Mesenchymal stem cell (in vitro differentiated cells and primary cell): ENCODE measurements at regions not wholly inside any gene's neighbourhood (a gene's known extent, or its start where the extent isn't known, plus 50 kb on each side); places are given as distances from the start of the nearest gene placed in this dataset.
A peak's percentile ranks its signal among the peaks of the same experiment; 100 is the strongest.

ENCODE experiments used
- DNase-seq: peaks from one replicate; pipeline ENCODE4 v3.0.0-alpha.2; 2013
- H2AFZ ChIP-seq: one replicate; pipeline ENCODE4 v1.6.1; 2013; ENCODE audit warnings: low read depth, mild to moderate bottlenecking, control low read depth, inconsistent platforms, low read length, moderate library complexity
- H2AK5ac ChIP-seq: 2 replicates; pipeline ENCODE4 v1.6.1; 2013; ENCODE audit warnings: low read length, moderate library complexity, mild to moderate bottlenecking, inconsistent platforms; ENCODE audit not compliant: severe bottlenecking
- H2BK120ac ChIP-seq: one replicate; pipeline ENCODE4 v1.6.1; 2013; ENCODE audit warnings: low read depth, mild to moderate bottlenecking, inconsistent platforms, low read length, moderate library complexity
- H2BK12ac ChIP-seq, 2 experiments: one replicate each; pipeline ENCODE4 v1.6.1; 2013; ENCODE audit warnings: inconsistent platforms in 2 of 2, low read length in 2 of 2, mild to moderate bottlenecking in 2 of 2, moderate library complexity in 2 of 2, control low read depth in 1 of 2
- H2BK15ac ChIP-seq: one replicate; pipeline ENCODE4 v1.6.1; 2013; ENCODE audit warnings: mild to moderate bottlenecking, low read depth, inconsistent platforms; ENCODE audit not compliant: poor library complexity, severe bottlenecking
- H2BK5ac ChIP-seq: 2 replicates; pipeline ENCODE4 v1.6.1; 2013; ENCODE audit warnings: low read depth, mild to moderate bottlenecking, low read length, control low read depth, inconsistent platforms; ENCODE audit not compliant: poor library complexity, severe bottlenecking
- H3K14ac ChIP-seq, 2 experiments: one replicate each; pipeline ENCODE4 v1.6.1; 2013; ENCODE audit warnings: inconsistent platforms in 2 of 2, low read length in 2 of 2, control low read depth in 1 of 2, mild to moderate bottlenecking in 1 of 2, moderate library complexity in 1 of 2
- H3K18ac ChIP-seq, 2 experiments: one replicate each; pipeline ENCODE4 v1.6.1; 2013; ENCODE audit warnings: inconsistent platforms in 2 of 2, low read length in 2 of 2, control low read depth in 1 of 2, low read depth in 1 of 2, mild to moderate bottlenecking in 1 of 2
- H3K23ac ChIP-seq, 2 experiments: one replicate each; pipeline ENCODE4 v1.6.1; 2013; ENCODE audit warnings: inconsistent platforms in 2 of 2, low read length in 2 of 2, mild to moderate bottlenecking in 2 of 2, moderate library complexity in 2 of 2, control low read depth in 1 of 2
- H3K27ac ChIP-seq: 2 replicates; pipeline ENCODE4 v1.5.1; 2013; ENCODE audit warnings: mild to moderate bottlenecking, moderate library complexity, low read length, control low read depth, inconsistent platforms; ENCODE audit not compliant: poor library complexity, severe bottlenecking
- H3K27me3 ChIP-seq, 2 experiments: 2 replicates each; pipeline versions ENCODE4 v1.6.1 to v1.7.0; 2013; ENCODE audit warnings: low read length in 2 of 2, mild to moderate bottlenecking in 2 of 2, moderate library complexity in 2 of 2, control low read depth in 1 of 2, inconsistent platforms in 1 of 2; ENCODE audit not compliant: control insufficient read depth in 1 of 2, insufficient read depth in 1 of 2
- H3K36me3 ChIP-seq, 2 experiments: 2 replicates each; pipeline versions ENCODE4 v1.6.1 to v1.7.0; 2013; ENCODE audit warnings: low read length in 2 of 2, control low read depth in 1 of 2, inconsistent platforms in 1 of 2, low read depth in 1 of 2, mild to moderate bottlenecking in 1 of 2; ENCODE audit not compliant: insufficient read depth in 2 of 2, control insufficient read depth in 1 of 2
- H3K4ac ChIP-seq, 2 experiments: one replicate each; pipeline ENCODE4 v1.6.1; 2013; ENCODE audit warnings: inconsistent platforms in 2 of 2, low read length in 2 of 2, mild to moderate bottlenecking in 2 of 2, moderate library complexity in 2 of 2, control low read depth in 1 of 2, low read depth in 1 of 2
- H3K4me1 ChIP-seq: 2 replicates; pipeline ENCODE4 v1.6.1; 2013; ENCODE audit warnings: low read depth, low read length, control low read depth; ENCODE audit not compliant: control insufficient read depth, insufficient read depth
- H3K4me2 ChIP-seq: 2 replicates; pipeline ENCODE4 v1.6.1; 2013; ENCODE audit warnings: low read length, mild to moderate bottlenecking, inconsistent platforms; ENCODE audit not compliant: poor library complexity, severe bottlenecking
- H3K4me3 ChIP-seq, 2 experiments: 2 replicates each; pipeline versions ENCODE4 v1.5.1 to v1.7.0; 2013; ENCODE audit warnings: low read length in 2 of 2, mild to moderate bottlenecking in 2 of 2, control low read depth in 1 of 2, low read depth in 1 of 2; ENCODE audit not compliant: insufficient read depth in 1 of 2
- H3K79me1 ChIP-seq: replicated peaks from 2 replicates; pipeline ENCODE4 v1.6.1; 2013; ENCODE audit warnings: mild to moderate bottlenecking, control low read depth, low read length, inconsistent platforms; ENCODE audit not compliant: poor library complexity, severe bottlenecking
- H3K9ac ChIP-seq: 2 replicates; pipeline ENCODE4 v1.7.0; 2013; ENCODE audit warnings: mild to moderate bottlenecking, low read length, moderate library complexity
- H3K9me3 ChIP-seq: 2 replicates; pipeline ENCODE4 v1.7.0; 2013; ENCODE audit warnings: mild to moderate bottlenecking, low read length; ENCODE audit not compliant: control insufficient read depth
- H4K8ac ChIP-seq: one replicate; pipeline ENCODE4 v1.6.1; 2013; ENCODE audit warnings: inconsistent platforms, mild to moderate bottlenecking, low read length, moderate library complexity
- H4K91ac ChIP-seq: one replicate; pipeline ENCODE4 v1.6.1; 2013; ENCODE audit warnings: mild to moderate bottlenecking, low read length, inconsistent platforms
- WGBS: methylation state at CpG from one replicate; pipeline ENCODE4 v1.1.7; 2013; ENCODE audit warnings: mixed read lengths; 5-methylcytosine and 5-hydroxymethylcytosine counted together

DNA sequence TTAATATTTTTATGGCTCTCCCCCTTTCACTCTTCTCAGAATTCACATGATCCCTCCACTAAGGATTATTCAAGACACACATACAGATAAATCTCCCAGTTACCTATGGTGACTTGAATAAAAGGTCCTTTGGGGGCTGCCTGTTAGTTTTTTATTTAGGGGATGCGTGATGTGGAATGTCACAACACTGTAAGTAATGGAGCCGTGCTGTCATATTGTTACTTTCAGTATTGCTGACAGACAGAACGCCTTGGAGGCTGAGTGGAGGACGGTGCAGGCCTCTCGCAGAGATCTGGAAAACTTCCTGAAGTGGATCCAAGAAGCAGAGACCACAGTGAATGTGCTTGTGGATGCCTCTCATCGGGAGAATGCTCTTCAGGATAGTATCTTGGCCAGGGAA, 291.7 kb downstream of the UTRN start:
- Histone ChIP-seq H2BK5ac (no peak overlapping the region), H3K18ac (no peak overlapping the region), H2BK12ac (no peak overlapping the region), H2BK15ac (no peak overlapping the region), H3K4me1 (no peaks in the 10 kb centered on the region), H3K9me3 (no peaks in the 10 kb centered on the region), H4K8ac (no peak overlapping the region), H3K27ac (no peak overlapping the region), H2AK5ac (no peak overlapping the region), H3K14ac (no peak overlapping the region), H3K36me3 (peaks cover 12 to 15% of the 10 kb centered on the region in 2 experiments), H3K4me3 (no peak overlapping the region), H3K4ac (no peak overlapping the region), H3K79me1 (peaks cover 3% of the 10 kb centered on the region), H3K9ac (no peak overlapping the region), H2BK120ac (no peak overlapping the region), H3K4me2 (no peak overlapping the region), H3K27me3 (no peaks in the 10 kb centered on the region), H3K23ac (no peak overlapping the region), H4K91ac (no peak overlapping the region), H2AFZ (no peak overlapping the region)
- no peak for DNase-seq
- WGBS: 94% methylated on average over 6 of the region's 6 CpGs

DNA sequence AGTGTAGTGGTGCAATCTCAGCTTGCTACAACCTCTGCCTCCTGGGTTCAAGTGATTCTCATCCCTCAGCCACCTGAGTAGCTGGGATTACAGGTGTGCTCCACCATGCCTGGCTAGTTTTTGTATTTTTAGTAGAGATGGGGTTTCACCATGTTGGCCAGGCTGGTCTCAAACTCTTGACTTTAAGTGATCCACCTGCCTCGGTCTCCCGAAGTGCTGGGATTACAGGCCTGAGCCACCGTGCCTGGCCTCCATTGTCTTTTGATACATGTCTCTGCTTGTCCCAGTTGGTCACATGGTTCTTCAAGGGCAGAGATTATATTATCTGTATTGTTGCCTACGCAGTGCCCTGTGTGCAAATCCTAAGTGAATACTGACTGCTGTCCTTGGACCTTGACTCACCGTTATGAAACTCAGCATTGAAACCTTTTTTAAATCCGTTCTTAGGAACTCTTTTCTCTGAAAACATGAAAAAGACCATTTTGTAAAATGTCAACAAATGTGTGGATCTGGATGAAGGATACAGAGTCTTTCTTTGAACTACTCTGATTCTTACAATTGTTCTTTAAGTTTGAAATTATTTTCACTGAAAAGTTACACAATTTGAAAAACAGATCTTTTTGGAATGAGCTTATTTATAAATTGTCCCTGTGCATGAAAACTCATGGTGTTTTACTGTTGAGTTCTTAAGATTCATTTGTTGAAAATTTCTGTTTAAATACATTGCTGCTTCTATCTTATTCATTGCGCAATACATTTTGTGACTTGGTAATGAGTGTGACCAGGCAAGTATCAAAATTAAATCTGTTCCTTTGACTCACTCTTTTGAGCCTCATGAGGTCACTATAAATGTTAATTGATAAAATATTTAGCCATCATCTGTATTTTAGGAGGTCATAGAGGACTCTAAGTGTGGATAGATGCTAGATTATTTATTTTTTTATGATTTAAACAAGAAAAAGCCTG, 293.5 kb downstream of the UTRN start:
- H3K27ac ChIP-seq: no peak overlapping the region
- no peaks in the 10 kb centered on the region for H3K27me3 ChIP-seq
- no peak overlapping the region for H3K4me3 ChIP-seq
- H3K36me3 ChIP-seq: peaks cover 12 to 15% of the 10 kb centered on the region in 2 experiments
- H2AK5ac ChIP-seq: no peak overlapping the region
- H3K9me3 ChIP-seq: no peaks in the 10 kb centered on the region
- no peak for DNase-seq
- over 99% methylated on average over 5 of the region's 7 CpGs for whole genome bisulfite sequencing
- no peak overlapping the region for H3K4me2 ChIP-seq
- H3K4ac ChIP-seq: no peak overlapping the region
- no peak overlapping the region for H2AFZ ChIP-seq
- H3K18ac ChIP-seq: no peak overlapping the region
- H2BK15ac ChIP-seq: no peak overlapping the region
- H4K91ac ChIP-seq: no peak overlapping the region
- H3K79me1 ChIP-seq: peaks cover 6% of the 10 kb centered on the region
- H3K9ac ChIP-seq: peak overlapping the region; percentile 34
- H3K14ac ChIP-seq: no peak overlapping the region
- H3K23ac ChIP-seq: no peak overlapping the region
- H2BK120ac ChIP-seq: no peak overlapping the region
- H2BK5ac ChIP-seq: no peak overlapping the region
- no peak overlapping the region for H2BK12ac ChIP-seq
- no peak overlapping the region for H4K8ac ChIP-seq
- H3K4me1 ChIP-seq: peaks cover 2% of the 10 kb centered on the region

DNA sequence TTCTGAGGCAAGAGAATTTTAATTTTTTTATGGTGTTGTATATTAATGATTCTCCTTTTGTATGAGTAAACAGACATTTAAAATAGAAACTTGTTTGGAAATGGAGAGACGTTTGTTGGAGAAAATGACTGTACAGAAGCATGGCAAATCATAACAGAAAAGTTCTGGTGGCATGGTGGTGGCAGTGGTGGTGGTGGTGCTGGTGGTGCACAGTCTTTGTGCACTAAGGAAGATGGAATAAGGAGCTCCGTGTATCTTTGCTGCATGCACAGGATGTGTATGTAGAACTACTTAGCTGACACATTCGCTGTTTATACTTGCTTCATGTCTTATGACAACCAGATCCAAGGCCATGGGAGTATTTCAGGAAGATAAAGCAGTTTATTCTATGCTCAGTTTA, 294.9 kb downstream of the UTRN start:
- no peak for DNase-seq
- Histone ChIP-seq H3K27me3 (no peaks in the 10 kb centered on the region), H3K4me3 (no peak overlapping the region), H3K4ac (no peak overlapping the region), H3K4me2 (no peak overlapping the region), H2BK15ac (no peak overlapping the region), H3K79me1 (peaks cover 6% of the 10 kb centered on the region), H4K91ac (no peak overlapping the region), H2BK12ac (no peak overlapping the region), H2AK5ac (no peak overlapping the region), H3K27ac (no peak overlapping the region), H3K4me1 (peaks cover 2% of the 10 kb centered on the region), H3K36me3 (peaks cover 12 to 15% of the 10 kb centered on the region in 2 experiments), H3K9ac (no peak overlapping the region), H3K14ac (no peak overlapping the region), H2BK120ac (no peak overlapping the region), H2BK5ac (no peak overlapping the region), H3K23ac (no peak overlapping the region), H2AFZ (no peak overlapping the region), H3K9me3 (no peaks in the 10 kb centered on the region), H4K8ac (no peak overlapping the region), H3K18ac (no peak overlapping the region)
- 84% methylated on average over 3 of the region's 3 CpGs for whole genome bisulfite sequencing

DNA sequence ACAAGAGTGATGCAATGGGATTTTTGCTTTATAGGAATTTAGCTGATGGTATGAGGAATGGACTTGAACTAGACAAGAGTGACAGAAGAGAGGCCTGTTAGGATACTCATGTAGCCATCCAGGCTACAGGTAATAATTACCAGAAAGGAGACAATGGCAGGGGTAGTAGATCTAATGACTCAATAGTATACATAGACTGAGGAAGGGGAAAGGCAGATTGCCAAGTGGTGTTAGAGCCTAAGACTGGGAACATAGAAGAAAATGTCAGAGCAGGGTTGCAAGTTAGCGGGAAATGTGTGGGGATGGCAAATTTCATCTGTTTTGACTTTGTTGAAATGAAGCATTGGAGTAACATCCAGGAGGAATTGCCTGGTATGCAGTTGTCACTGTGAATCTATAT, 295.6 kb downstream of the UTRN start:
- Histone ChIP-seq H2BK5ac (no peak overlapping the region), H3K4me3 (no peak overlapping the region), H3K27ac (no peak overlapping the region), H4K8ac (no peak overlapping the region), H3K79me1 (peaks cover 6% of the 10 kb centered on the region), H2AK5ac (no peak overlapping the region), H3K18ac (no peak overlapping the region), H3K9ac (no peak overlapping the region), H2BK12ac (no peak overlapping the region), H3K4me1 (peaks cover 2% of the 10 kb centered on the region), H2AFZ (no peak overlapping the region), H3K23ac (no peak overlapping the region), H3K9me3 (no peaks in the 10 kb centered on the region), H2BK15ac (no peak overlapping the region), H3K36me3 (peaks cover 12 to 15% of the 10 kb centered on the region in 2 experiments), H3K4ac (no peak overlapping the region), H3K4me2 (no peak overlapping the region), H4K91ac (no peak overlapping the region), H3K27me3 (no peaks in the 10 kb centered on the region), H2BK120ac (no peak overlapping the region), H3K14ac (no peak overlapping the region)
- WGBS: 100% methylated on average over 1 of the region's 1 CpG
- DNase-seq: no peak
